ENCODE measurements at regions not wholly inside any gene's neighbourhood (a gene's known extent, or its start where the extent isn't known, plus 50 kb on each side); places are given as distances from the start of the nearest gene placed in this dataset.
A peak's percentile ranks its signal among the peaks of the same experiment; 100 is the strongest.

GRCh38 chr6:74755196-74755595 lies 450.7 kb downstream of the COL12A1 start:
- DNase-seq = no peak
- no peaks in the 10 kb centered on the region for H3K27me3 ChIP-seq (replicated peaks)
- no peak overlapping the region for H3K4me3 ChIP-seq (ENCODE audit: low read depth, low read length)
- H3K36me3 ChIP-seq (replicated peaks) = no peaks in the 10 kb centered on the region
- H3K27ac ChIP-seq = no peak overlapping the region
- TF ChIP-seq CTCF (IDR thresholded peaks at IDR 0.05; ENCODE audit: low read depth, low read length, missing control alignments) = no peak
- in situ Hi-C loops (cut with HindIII; ENCODE audit: low pct_ligation_motif_present, low sequenced_read_pairs) = no loop called here

GRCh38 chr6:74753883-74754600 lies 451.8 kb downstream of the COL12A1 start:
- H3K36me3 ChIP-seq (replicated peaks) = no peaks in the 10 kb centered on the region
- in situ Hi-C loops (cut with HindIII; ENCODE audit: low pct_ligation_motif_present, low sequenced_read_pairs) = no loop called here
- no peak for DNase-seq
- TF ChIP-seq CTCF (IDR thresholded peaks at IDR 0.05; ENCODE audit: low read depth, low read length, missing control alignments) = no peak
- no peaks in the 10 kb centered on the region for H3K27me3 ChIP-seq (replicated peaks)
- no peak overlapping the region for H3K27ac ChIP-seq
- no peak overlapping the region for H3K4me3 ChIP-seq (ENCODE audit: low read depth, low read length)

- Histone ChIP-seq H3K4me3 (ENCODE audit: low read depth, low read length) (no peak overlapping the region), H3K27ac (no peak overlapping the region), H3K27me3 (replicated peaks) (no peaks in the 10 kb centered on the region), H3K36me3 (replicated peaks) (no peaks in the 10 kb centered on the region)
- in situ Hi-C loops (cut with HindIII; ENCODE audit: low pct_ligation_motif_present, low sequenced_read_pairs) = no loop called here
- peak; percentile 31 for TF ChIP-seq CTCF (IDR thresholded peaks at IDR 0.05; ENCODE audit: low read depth, low read length, missing control alignments)
- DNase-seq = no peak
Measured at GRCh38 chr6:74752303-74752702, 453.6 kb downstream of the COL12A1 start.

GRCh38 chr6:74750826-74751225 lies 455.0 kb downstream of the COL12A1 start:
- Histone ChIP-seq H3K27ac (no peak overlapping the region), H3K27me3 (replicated peaks) (no peaks in the 10 kb centered on the region), H3K4me3 (ENCODE audit: low read depth, low read length) (no peak overlapping the region), H3K36me3 (replicated peaks) (no peaks in the 10 kb centered on the region)
- in situ Hi-C loops (cut with HindIII; ENCODE audit: low pct_ligation_motif_present, low sequenced_read_pairs) = no loop called here
- TF ChIP-seq CTCF (IDR thresholded peaks at IDR 0.05; ENCODE audit: low read depth, low read length, missing control alignments) = no peak
- no peak for DNase-seq

- in situ Hi-C loops (cut with HindIII; ENCODE audit: low pct_ligation_motif_present, low sequenced_read_pairs) = no loop called here
- H3K4me3 ChIP-seq (ENCODE audit: low read depth, low read length) = no peak overlapping the region
- peak; percentile 70 for DNase-seq
- no peak for TF ChIP-seq CTCF (IDR thresholded peaks at IDR 0.05; ENCODE audit: low read depth, low read length, missing control alignments)
- no peaks in the 10 kb centered on the region for H3K36me3 ChIP-seq (replicated peaks)
- H3K27me3 ChIP-seq (replicated peaks) = no peaks in the 10 kb centered on the region
- peak overlapping the region; percentile 29 for H3K27ac ChIP-seq
Measured at GRCh38 chr6:74749211-74750147, 456.4 kb downstream of the COL12A1 start.
